PC-3 (cell line): ENCODE measurements at regions not wholly inside any gene's neighbourhood (a gene's known extent, or its start where the extent isn't known, plus 50 kb on each side); places are given as distances from the start of the nearest gene placed in this dataset.

Experiments
- ATAC-seq: fragments of 200-7000 bp; cut with Tn5 transposase; 2 replicates; pipeline ENCODE4 v1.9.1; 2020; ENCODE audit warnings: mild to moderate bottlenecking, moderate library complexity
- BruUV-seq: library from RNA; stranded (reverse); fragments of 400-500 nt; replicated peaks from 2 replicates; lab custom pipeline; 2021; lab: Mats Ljungman, UMichigan
- CTCF ChIA-PET: fragments of 300-600 bp; sonication (Branson Sonifier 250); formaldehyde crosslinking; loops from one replicate; lab custom pipeline; 2022; ENCODE audit warnings: antibody characterized with exemption; lab: Charles Lee
- POLR2A ChIA-PET: fragments of 300-600 bp; sonication (Branson Sonifier 250); formaldehyde crosslinking; loops from one replicate; lab custom pipeline; 2022; ENCODE audit warnings: antibody characterized with exemption; ENCODE audit not compliant: unreplicated experiment; lab: Charles Lee
- DNase-seq: peaks from one replicate; pipeline ENCODE4 v3.0.0-alpha.2; 2015
- H2AFZ ChIP-seq: fragments of 300-600 bp; sonication (generic); 2 replicates; pipeline ENCODE4 v1.6.0; 2016; ENCODE audit warnings: antibody characterized with exemption, low read length
- H3F3A ChIP-seq: fragments of 300-600 bp; sonication (generic); one replicate; pipeline ENCODE4 v1.6.0; 2017; ENCODE audit warnings: antibody characterized with exemption, low read length, control low read depth, mild to moderate bottlenecking; ENCODE audit not compliant: unreplicated experiment
- H3K27ac ChIP-seq: fragments of 300-600 bp; sonication (generic); 2 replicates; pipeline ENCODE4 v1.5.1; 2016; ENCODE audit warnings: mild to moderate bottlenecking, low read length
- H3K27me3 ChIP-seq: fragments of 300-600 bp; sonication (generic); 2 replicates; pipeline ENCODE4 v1.6.1; 2016; ENCODE audit warnings: low read length, mixed read lengths
- H3K36me3 ChIP-seq: fragments of 300-600 bp; sonication (generic); 2 replicates; pipeline ENCODE4 v1.6.1; 2016; ENCODE audit warnings: low read depth, mixed run types, low read length, mixed read lengths
- H3K4me1 ChIP-seq: fragments of 300-600 bp; sonication (generic); 2 replicates; pipeline ENCODE4 v1.5.1; 2016; ENCODE audit warnings: low read length; ENCODE audit not compliant: insufficient read depth
- H3K4me2 ChIP-seq: fragments of 300-600 bp; sonication (generic); 2 replicates; pipeline ENCODE4 v1.6.0; 2016; ENCODE audit warnings: low read length
- H3K4me3 ChIP-seq: fragments of 300-600 bp; sonication (generic); 2 replicates; pipeline ENCODE4 v1.5.1; 2016; ENCODE audit warnings: mild to moderate bottlenecking, low read length, mixed read lengths
- H3K79me2 ChIP-seq: fragments of 300-600 bp; sonication (generic); 2 replicates; pipeline ENCODE4 v1.6.1; 2017; ENCODE audit warnings: low read length, mixed read lengths
- H3K9ac ChIP-seq: fragments of 300-600 bp; sonication (generic); 2 replicates; pipeline ENCODE4 v1.6.0; 2016; ENCODE audit warnings: mild to moderate bottlenecking, low read length
- H3K9me2 ChIP-seq: fragments of 300-600 bp; sonication (generic); replicated peaks from 2 replicates; pipeline ENCODE4 v1.6.1; 2016; ENCODE audit warnings: mixed run types, low read length, mixed read lengths
- H3K9me3 ChIP-seq: fragments of 300-600 bp; sonication (generic); 2 replicates; pipeline ENCODE4 v1.6.1; 2016; ENCODE audit warnings: low read length, mixed read lengths
- H4K20me1 ChIP-seq: fragments of 300-600 bp; sonication (generic); 2 replicates; pipeline ENCODE4 v1.6.1; 2016; ENCODE audit warnings: low read length, mixed read lengths
- EZH2 ChIP-seq: fragments of 300-600 bp; sonication (generic); IDR thresholded peaks from one replicate; pipeline ENCODE4 v1.6.1; 2017; ENCODE audit warnings: antibody characterized with exemption, mild to moderate bottlenecking, low read length; ENCODE audit not compliant: unreplicated experiment
- EZH2phosphoT487 ChIP-seq: fragments of 300-600 bp; sonication (generic); IDR thresholded peaks from 2 replicates; pipeline ENCODE4 v1.6.1; 2018; ENCODE audit warnings: mild to moderate bottlenecking, antibody characterized with exemption, low read length, borderline replicate concordance
- intact Hi-C: fragments of 100-400 bp; cut with micrococcal nuclease; formaldehyde crosslinking; loops from 2 replicates; pipeline ENCODE4 v1.9.0; 2023
- TF ChIP-seq, protein P1 (sequence below): fragments of 300-600 bp; sonication (generic); conservative IDR thresholded peaks from 2 replicates; pipeline ENCODE4 v1.5.1; 2017; ENCODE audit warnings: antibody characterized with exemption, low read depth, mild to moderate bottlenecking, low read length

DNA sequence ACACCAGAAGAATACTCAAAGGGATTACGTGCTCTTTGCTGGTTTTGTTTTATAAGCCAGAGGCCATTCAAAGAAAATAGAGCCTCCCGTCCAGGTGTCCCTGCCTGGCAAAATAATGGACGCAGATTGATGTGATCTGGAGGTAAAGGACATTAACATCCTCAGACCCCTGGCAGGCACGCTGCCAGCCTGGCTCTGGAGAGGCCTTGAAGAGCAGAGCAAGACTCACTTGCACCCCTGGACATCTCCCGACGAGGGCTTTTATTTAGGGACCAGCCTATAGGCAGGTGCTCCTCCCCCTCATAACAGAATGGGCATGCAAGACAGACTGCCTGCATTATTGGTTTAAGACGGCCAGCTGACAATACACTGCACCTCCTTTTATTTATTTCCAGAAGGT lies 291.3 kb downstream of the BCL11A start:
- Histone ChIP-seq H3K9ac (no peak overlapping the region), H3K27ac (no peak overlapping the region), H3K27me3 (no peaks in the 10 kb centered on the region), H3F3A (no peaks in the 10 kb centered on the region), H3K9me3 (no peaks in the 10 kb centered on the region), H3K4me2 (no peak overlapping the region), H2AFZ (no peak overlapping the region), H4K20me1 (no peaks in the 10 kb centered on the region), H3K4me3 (no peak overlapping the region), H3K9me2 (no peaks in the 10 kb centered on the region), H3K79me2 (no peaks in the 10 kb centered on the region), H3K36me3 (no peaks in the 10 kb centered on the region), H3K4me1 (peaks cover 9% of the 10 kb centered on the region; the same call in 1 of the 2 replicates)
- no peak for DNase-seq
- ChIA-PET POLR2A (no interaction called here), CTCF (no interaction called here)
- intact Hi-C loops, result no loop called here
- no TSS peak for BruUV-seq
- TF ChIP-seq EZH2phosphoT487, result no peak
- TF ChIP-seq, protein P1, sequence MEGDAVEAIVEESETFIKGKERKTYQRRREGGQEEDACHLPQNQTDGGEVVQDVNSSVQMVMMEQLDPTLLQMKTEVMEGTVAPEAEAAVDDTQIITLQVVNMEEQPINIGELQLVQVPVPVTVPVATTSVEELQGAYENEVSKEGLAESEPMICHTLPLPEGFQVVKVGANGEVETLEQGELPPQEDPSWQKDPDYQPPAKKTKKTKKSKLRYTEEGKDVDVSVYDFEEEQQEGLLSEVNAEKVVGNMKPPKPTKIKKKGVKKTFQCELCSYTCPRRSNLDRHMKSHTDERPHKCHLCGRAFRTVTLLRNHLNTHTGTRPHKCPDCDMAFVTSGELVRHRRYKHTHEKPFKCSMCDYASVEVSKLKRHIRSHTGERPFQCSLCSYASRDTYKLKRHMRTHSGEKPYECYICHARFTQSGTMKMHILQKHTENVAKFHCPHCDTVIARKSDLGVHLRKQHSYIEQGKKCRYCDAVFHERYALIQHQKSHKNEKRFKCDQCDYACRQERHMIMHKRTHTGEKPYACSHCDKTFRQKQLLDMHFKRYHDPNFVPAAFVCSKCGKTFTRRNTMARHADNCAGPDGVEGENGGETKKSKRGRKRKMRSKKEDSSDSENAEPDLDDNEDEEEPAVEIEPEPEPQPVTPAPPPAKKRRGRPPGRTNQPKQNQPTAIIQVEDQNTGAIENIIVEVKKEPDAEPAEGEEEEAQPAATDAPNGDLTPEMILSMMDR, result no peak
- TF ChIP-seq EZH2, result no peak
- no peak for ATAC-seq

DNA sequence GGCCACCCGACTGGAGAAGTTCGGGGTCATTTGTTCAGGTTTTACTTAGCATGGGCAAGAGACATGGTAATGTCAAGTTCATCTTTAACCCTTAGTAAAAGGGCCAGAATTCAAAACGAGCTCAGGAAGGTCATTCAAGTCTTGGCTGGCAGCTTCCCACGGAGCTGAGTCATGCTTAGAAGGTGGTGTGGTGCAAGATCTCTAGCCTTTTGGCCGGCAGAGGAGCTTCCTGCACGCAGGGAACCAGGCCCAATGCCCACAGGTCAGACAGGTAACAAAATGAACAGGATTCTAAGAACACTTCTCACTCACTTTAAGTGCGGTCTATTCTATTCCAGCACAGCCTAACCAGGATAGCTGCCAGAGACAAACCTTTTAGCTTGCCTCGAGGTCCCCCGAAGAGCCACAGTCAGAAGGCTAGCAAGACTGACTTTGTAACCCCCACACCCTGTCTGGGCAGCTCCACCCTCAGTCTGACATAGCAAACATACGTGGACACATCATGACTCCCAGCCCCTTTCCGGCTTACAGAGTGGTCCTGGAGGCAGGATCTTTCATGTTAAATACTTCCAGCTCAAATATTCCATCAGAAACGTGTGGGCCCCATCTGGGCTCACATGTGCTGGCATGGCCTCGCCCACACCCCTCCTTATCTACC lies 292.7 kb downstream of the BCL11A start:
- ChIA-PET CTCF (no interaction called here), POLR2A (no interaction called here)
- ATAC-seq, result no peak
- intact Hi-C loops, result no loop called here
- TF ChIP-seq EZH2phosphoT487 (no peak), EZH2 (no peak)
- TF ChIP-seq, protein P1, result no peak
- peaks cover 9% of the 10 kb centered on the region; the same call in 1 of the 2 replicates for H3K4me1 ChIP-seq
- H2AFZ ChIP-seq, result 0 out of 2 replicates have a peak overlapping the region, but pooled peaks have one; percentile 5
- H3K9me2 ChIP-seq, result no peaks in the 10 kb centered on the region
- BruUV-seq, result no TSS peak
- H3K4me3 ChIP-seq, result no peak overlapping the region
- no peak overlapping the region for H3K27ac ChIP-seq
- H3K4me2 ChIP-seq, result no peak overlapping the region
- no peak overlapping the region for H3K9ac ChIP-seq
- H4K20me1 ChIP-seq, result no peaks in the 10 kb centered on the region
- DNase-seq, result peak; percentile 68
- no peaks in the 10 kb centered on the region for H3K27me3 ChIP-seq
- no peaks in the 10 kb centered on the region for H3K36me3 ChIP-seq
- H3K9me3 ChIP-seq, result no peaks in the 10 kb centered on the region
- H3K79me2 ChIP-seq, result no peaks in the 10 kb centered on the region
- no peaks in the 10 kb centered on the region for H3F3A ChIP-seq

DNA sequence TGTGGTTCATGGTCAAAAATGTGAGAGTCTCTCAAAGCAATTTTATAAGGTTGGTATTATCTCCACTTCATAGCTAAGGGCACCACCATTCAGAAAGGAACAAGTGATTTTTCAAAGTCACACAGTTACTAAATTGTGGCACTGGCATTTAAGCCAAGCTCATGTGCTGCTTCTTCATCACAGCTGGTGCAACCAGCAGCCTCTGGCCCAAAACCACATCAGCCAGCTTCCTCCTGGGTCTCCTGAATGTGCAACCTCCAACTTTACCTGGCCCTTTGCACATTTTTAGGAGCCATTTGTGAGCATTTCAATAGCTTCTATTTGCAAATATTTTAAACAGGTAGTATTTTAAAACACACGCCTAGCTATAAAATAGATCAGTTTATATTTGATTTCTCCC lies 293.7 kb downstream of the BCL11A start:
- Histone ChIP-seq H3K79me2 (no peaks in the 10 kb centered on the region), H3K4me3 (no peak overlapping the region), H3K27ac (no peak overlapping the region), H4K20me1 (no peaks in the 10 kb centered on the region), H3K36me3 (no peaks in the 10 kb centered on the region), H3K9me2 (no peaks in the 10 kb centered on the region), H3K9me3 (no peaks in the 10 kb centered on the region), H3F3A (no peaks in the 10 kb centered on the region), H2AFZ (no peak overlapping the region), H3K4me1 (peaks cover 9% of the 10 kb centered on the region; the same call in 1 of the 2 replicates), H3K9ac (no peak overlapping the region), H3K4me2 (no peak overlapping the region), H3K27me3 (no peaks in the 10 kb centered on the region)
- CTCF ChIA-PET, result no interaction called here
- DNase-seq (no peak), ATAC-seq (no peak)
- BruUV-seq, result no TSS peak
- POLR2A ChIA-PET, result no interaction called here
- intact Hi-C loops, result no loop called here
- TF ChIP-seq, protein P1, result no peak
- TF ChIP-seq EZH2phosphoT487 (no peak), EZH2 (no peak)
